ENCODE measurements at regions not wholly inside any gene's neighbourhood (a gene's known extent, or its start where the extent isn't known, plus 50 kb on each side); places are given as distances from the start of the nearest gene placed in this dataset.

DNA sequence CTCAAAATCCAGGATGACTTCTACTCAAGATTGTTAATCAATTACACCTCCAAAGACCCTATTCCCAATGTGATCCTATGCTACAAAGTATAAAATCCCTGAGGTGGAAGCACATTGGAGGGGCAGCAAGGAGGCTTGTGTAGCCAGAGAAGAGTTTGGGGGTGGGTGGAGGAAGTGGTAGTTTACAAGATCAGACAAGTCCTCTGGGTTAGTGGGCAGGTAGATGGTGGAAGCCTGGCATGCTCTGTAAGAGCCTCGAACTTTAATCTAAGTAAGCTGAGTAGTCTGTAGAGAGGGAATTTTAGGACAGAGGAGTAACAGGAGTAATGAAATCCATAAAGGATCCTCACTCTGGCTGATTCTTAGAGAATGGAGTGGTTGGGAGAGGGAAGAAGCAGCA lies 65.0 kb upstream of the KCTD3 start:
- TF ChIP-seq CTCF (IDR thresholded peaks at IDR 0.05), result no peak
- no peak for TF ChIP-seq EZH2 (IDR thresholded peaks at IDR 0.05)
